K562 (cell line): ENCODE measurements at regions not wholly inside any gene's neighbourhood (a gene's known extent, or its start where the extent isn't known, plus 50 kb on each side); places are given as distances from the start of the nearest gene placed in this dataset.

ENCODE experiments used
- ATAC-seq: fragments of 200-7000 bp; cut with Tn5 transposase; 3 replicates; pipeline ENCODE4 v1.9.1; 2020; ENCODE audit warnings: moderate library complexity
- BruUV-seq: library from RNA; stranded (reverse); fragments of 400-500 nt; replicated peaks from 2 replicates; lab custom pipeline; 2021; lab: Mats Ljungman, UMichigan
- CTCF ChIA-PET: fragments of 300-600 bp; formaldehyde crosslinking; extraction: SDS; loops from one replicate; lab custom pipeline; 2021; ENCODE audit warnings: low intra/inter-chr PET ratio; lab: Yijun Ruan, JAX
- POLR2A ChIA-PET: fragments of 300-600, 350-650 bp; sonication (Branson Sonifier 250); formaldehyde crosslinking; extraction: SDS; loops from one replicate; lab custom pipeline; 2021; ENCODE audit warnings: antibody characterized with exemption, inconsistent platforms; lab: Yijun Ruan, JAX
- DNase-seq, 4 experiments: peaks; one replicate each; pipeline versions ENCODE4 v3.0.0 to v3.0.0-alpha.2; 2011 to 2018; ENCODE audit warnings: low spot score in 3 of 4, mixed read lengths in 3 of 4; ENCODE audit errors: extremely low read depth in 1 of 4
- FAIRE-seq: peaks from 2 replicates; lab custom pipeline; 2011; peaks lifted over from hg19 to GRCh38; lab: Jason Lieb, UNC
- H2AFZ ChIP-seq: 2 replicates; pipeline ENCODE4 v1.6.0; 2011; ENCODE audit warnings: low read depth, low read length, control low read depth, inconsistent platforms
- H3K27ac ChIP-seq: fragments of 200-600 bp; 3 replicates; pipeline ENCODE4 v1.8.0; 2011; ENCODE audit warnings: low read depth, mild to moderate bottlenecking, control low read depth, inconsistent platforms, low read length, moderate library complexity, mixed read lengths; ENCODE audit errors: extremely low read depth
- H3K27me3 ChIP-seq, 2 experiments: fragments of 300-600 bp in 1 of 2; 2 replicates in 1 of 2; 3 replicates in 1 of 2; pipeline versions ENCODE4 v1.6.0 to v1.8.0; 2011; ENCODE audit warnings: inconsistent platforms in 2 of 2, low read length in 2 of 2, mild to moderate bottlenecking in 1 of 2, mixed read lengths in 1 of 2, moderate library complexity in 1 of 2; ENCODE audit not compliant: control insufficient read depth in 2 of 2, insufficient read depth in 2 of 2
- H3K36me3 ChIP-seq: fragments of 300-600 bp; 3 replicates; pipeline ENCODE4 v1.8.0; 2011; ENCODE audit warnings: mild to moderate bottlenecking, low read length, inconsistent platforms; ENCODE audit not compliant: control insufficient read depth, insufficient read depth
- H3K4me1 ChIP-seq, 2 experiments: fragments of 200-600 bp in 1 of 2; replicated peaks in 1 of 2; 2 replicates in 1 of 2; 3 replicates in 1 of 2; pipeline versions ENCODE4 v1.5.1 to v1.8.0; 2011; ENCODE audit warnings: inconsistent platforms in 2 of 2, low read length in 2 of 2, mild to moderate bottlenecking in 1 of 2, mixed read lengths in 1 of 2, moderate library complexity in 1 of 2; ENCODE audit not compliant: control insufficient read depth in 2 of 2, insufficient read depth in 2 of 2
- H3K4me2 ChIP-seq: 2 replicates; pipeline ENCODE4 v1.6.1; 2011; ENCODE audit warnings: low read length, control low read depth, inconsistent platforms, mixed read lengths; ENCODE audit not compliant: insufficient read depth
- H3K4me3 ChIP-seq: fragments of 200-600 bp; sonication (generic), shearing (Covaris generic); 2 replicates; pipeline ENCODE4 v1.5.1; 2016; ENCODE audit warnings: control low read depth, inconsistent platforms
- H3K79me2 ChIP-seq: fragments of 200-600 bp; 3 replicates; pipeline ENCODE4 v1.8.0; 2011; ENCODE audit warnings: low read length, inconsistent platforms; ENCODE audit not compliant: control insufficient read depth, insufficient read depth
- H3K9ac ChIP-seq, 2 experiments: 2 replicates each; pipeline versions ENCODE4 v1.6.0 to v1.6.1; 2011; ENCODE audit warnings: low read depth in 2 of 2, low read length in 2 of 2, control low read depth in 1 of 2, inconsistent platforms in 1 of 2, mild to moderate bottlenecking in 1 of 2, mixed read lengths in 1 of 2; ENCODE audit not compliant: insufficient read depth in 1 of 2
- H3K9me1 ChIP-seq: one replicate; pipeline ENCODE4 v1.6.0; 2011; ENCODE audit warnings: inconsistent platforms, mild to moderate bottlenecking, low read length, moderate library complexity; ENCODE audit not compliant: control insufficient read depth, insufficient read depth
- H3K9me3 ChIP-seq: replicated peaks from 2 replicates; pipeline ENCODE4 v1.5.1; 2011; ENCODE audit warnings: low read depth, low read length, inconsistent platforms; ENCODE audit not compliant: control insufficient read depth, insufficient read depth
- H4K20me1 ChIP-seq: replicated peaks from 2 replicates; pipeline ENCODE4 v1.6.1; 2011; ENCODE audit warnings: low read length, inconsistent platforms, mixed read lengths; ENCODE audit not compliant: control insufficient read depth, insufficient read depth
- CREB1 ChIP-seq, 2 experiments: sonication (generic) in 1 of 2; formaldehyde crosslinking in 1 of 2; IDR thresholded peaks; 2 replicates each; pipeline versions ENCODE4 v1.6.1 to v1.8.0; 2012 to 2022; ENCODE audit warnings: inconsistent platforms in 1 of 2, mild to moderate bottlenecking in 1 of 2, missing genetic modification reagents in 1 of 2, moderate library complexity in 1 of 2
- ZNF561 ChIP-seq: fragments of 450-650 bp; formaldehyde crosslinking; conservative IDR thresholded peaks from 2 replicates; pipeline ENCODE4 v1.4.0; 2020; ENCODE audit warnings: mild to moderate bottlenecking, moderate library complexity
- WGBS: fragments of 100-300 bp; shearing (Covaris generic); methylation state at CpG from one replicate; pipeline ENCODE4 v1.1.6; 2016; ENCODE audit warnings: low coverage, mixed read lengths; ENCODE audit not compliant: insufficient coverage; ENCODE audit errors: missing lambda C conversion rate; 5-methylcytosine and 5-hydroxymethylcytosine counted together
- in situ Hi-C: fragments of 300-500 bp; cut with MboI; formaldehyde crosslinking; loops from 4 replicates; pipeline ENCODE4 v1.15.0; 2018; ENCODE audit warnings: inconsistent platforms, mixed read lengths
- intact Hi-C: fragments of 100-400 bp; cut with micrococcal nuclease; formaldehyde crosslinking; loops from 2 replicates; pipeline ENCODE4 v1.14.2; 2022
- TF ChIP-seq, protein P1 (sequence below): fragments of 250-450 bp; sonication (Bioruptor Pico); IDR thresholded peaks from 2 replicates; pipeline ENCODE4 v1.4.0; 2020; ENCODE audit warnings: mild to moderate bottlenecking, moderate library complexity
- TF ChIP-seq, protein P2 (sequence below), 2 experiments: fragments of 450-650 bp in 1 of 2; IDR thresholded peaks; 2 replicates each; pipeline ENCODE4 v1.6.1; 2011 to 2017; ENCODE audit warnings: low read depth in 2 of 2, antibody characterized with exemption in 1 of 2, borderline replicate concordance in 1 of 2, low read length in 1 of 2, mild to moderate bottlenecking in 1 of 2, mixed read lengths in 1 of 2; ENCODE audit not compliant: control insufficient read depth in 1 of 2

DNA sequence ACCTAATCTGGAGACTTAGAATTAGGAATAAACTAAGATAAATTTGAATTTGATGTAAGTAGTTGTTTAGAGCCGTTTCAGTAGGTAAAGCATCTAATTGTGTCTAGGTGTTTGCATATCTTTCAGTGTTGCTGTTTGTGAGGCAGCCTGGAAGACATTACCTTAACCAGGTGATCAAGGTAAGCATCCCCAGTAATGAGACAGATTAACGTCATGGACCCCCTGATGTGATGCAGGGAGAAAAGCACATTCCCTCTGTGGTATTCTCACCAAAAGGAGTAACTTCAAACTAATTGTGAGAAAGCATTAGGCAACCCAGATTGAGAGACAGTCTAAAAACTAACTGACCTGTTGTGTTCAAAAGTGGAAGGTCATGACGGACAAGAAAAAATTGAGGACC is 251.6 kb downstream of the NUAK1 start (continued):
- TF ChIP-seq, protein P1, sequence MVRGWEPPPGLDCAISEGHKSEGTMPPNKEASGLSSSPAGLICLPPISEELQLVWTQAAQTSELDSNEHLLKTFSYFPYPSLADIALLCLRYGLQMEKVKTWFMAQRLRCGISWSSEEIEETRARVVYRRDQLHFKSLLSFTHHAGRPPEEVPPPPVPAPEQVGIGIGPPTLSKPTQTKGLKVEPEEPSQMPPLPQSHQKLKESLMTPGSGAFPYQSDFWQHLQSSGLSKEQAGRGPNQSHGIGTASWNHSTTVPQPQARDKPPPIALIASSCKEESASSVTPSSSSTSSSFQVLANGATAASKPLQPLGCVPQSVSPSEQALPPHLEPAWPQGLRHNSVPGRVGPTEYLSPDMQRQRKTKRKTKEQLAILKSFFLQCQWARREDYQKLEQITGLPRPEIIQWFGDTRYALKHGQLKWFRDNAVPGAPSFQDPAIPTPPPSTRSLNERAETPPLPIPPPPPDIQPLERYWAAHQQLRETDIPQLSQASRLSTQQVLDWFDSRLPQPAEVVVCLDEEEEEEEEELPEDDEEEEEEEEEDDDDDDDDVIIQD, result no peak
- no peak for TF ChIP-seq CREB1 (IDR thresholded peaks at IDR 0.05)
- TF ChIP-seq CREB1 (CRISPR knock-in tag; IDR thresholded peaks at IDR 0.05), result no peak
- TF ChIP-seq, all 486 proteins: peak for 0

DNA sequence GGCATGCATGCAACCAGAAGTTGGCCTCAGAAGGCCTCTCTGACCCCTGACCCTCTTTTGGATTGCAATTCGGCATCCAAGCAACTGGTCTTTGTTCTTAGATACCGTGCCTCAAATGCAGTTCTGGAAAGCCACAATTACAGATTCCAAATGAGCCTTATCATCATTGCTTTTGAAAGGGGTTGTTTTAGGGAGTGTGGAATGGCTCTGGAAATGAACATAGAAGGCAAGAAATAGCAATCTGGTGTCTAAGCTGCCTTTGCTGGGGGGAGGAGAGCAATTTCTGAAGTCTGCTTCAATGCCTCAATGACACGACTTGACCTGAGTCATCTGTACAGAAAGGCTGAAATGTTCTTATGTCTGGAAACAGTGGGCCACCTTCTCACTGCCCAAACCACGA is 250.1 kb downstream of the NUAK1 start:
- ChIA-PET POLR2A (interaction anchor here (1.1 kb wide), 1 partner anchor 9 kb away, joined by 3 read pairs; no protein-coding TSS in a partner anchor), CTCF (no interaction called here)
- no peaks in the 10 kb centered on the region for H4K20me1 ChIP-seq
- intact Hi-C loops, result no loop called here
- no peak for DNase-seq
- in situ Hi-C loops, result no loop called here
- H3K27ac ChIP-seq, result no peak overlapping the region
- H3K4me2 ChIP-seq, result no peak overlapping the region
- no peak overlapping the region for H3K4me3 ChIP-seq
- no peak overlapping the region for H3K9ac ChIP-seq
- no peaks in the 10 kb centered on the region; a peak in 1 of 5 replicates for H3K4me1 ChIP-seq
- H3K27me3 ChIP-seq, result no peaks in the 10 kb centered on the region
- H3K79me2 ChIP-seq, result no peaks in the 10 kb centered on the region
- no peak for FAIRE-seq
- TF ChIP-seq, protein P2, sequence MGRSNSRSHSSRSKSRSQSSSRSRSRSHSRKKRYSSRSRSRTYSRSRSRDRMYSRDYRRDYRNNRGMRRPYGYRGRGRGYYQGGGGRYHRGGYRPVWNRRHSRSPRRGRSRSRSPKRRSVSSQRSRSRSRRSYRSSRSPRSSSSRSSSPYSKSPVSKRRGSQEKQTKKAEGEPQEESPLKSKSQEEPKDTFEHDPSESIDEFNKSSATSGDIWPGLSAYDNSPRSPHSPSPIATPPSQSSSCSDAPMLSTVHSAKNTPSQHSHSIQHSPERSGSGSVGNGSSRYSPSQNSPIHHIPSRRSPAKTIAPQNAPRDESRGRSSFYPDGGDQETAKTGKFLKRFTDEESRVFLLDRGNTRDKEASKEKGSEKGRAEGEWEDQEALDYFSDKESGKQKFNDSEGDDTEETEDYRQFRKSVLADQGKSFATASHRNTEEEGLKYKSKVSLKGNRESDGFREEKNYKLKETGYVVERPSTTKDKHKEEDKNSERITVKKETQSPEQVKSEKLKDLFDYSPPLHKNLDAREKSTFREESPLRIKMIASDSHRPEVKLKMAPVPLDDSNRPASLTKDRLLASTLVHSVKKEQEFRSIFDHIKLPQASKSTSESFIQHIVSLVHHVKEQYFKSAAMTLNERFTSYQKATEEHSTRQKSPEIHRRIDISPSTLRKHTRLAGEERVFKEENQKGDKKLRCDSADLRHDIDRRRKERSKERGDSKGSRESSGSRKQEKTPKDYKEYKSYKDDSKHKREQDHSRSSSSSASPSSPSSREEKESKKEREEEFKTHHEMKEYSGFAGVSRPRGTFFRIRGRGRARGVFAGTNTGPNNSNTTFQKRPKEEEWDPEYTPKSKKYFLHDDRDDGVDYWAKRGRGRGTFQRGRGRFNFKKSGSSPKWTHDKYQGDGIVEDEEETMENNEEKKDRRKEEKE (IDR thresholded peaks at IDR 0.05; ENCODE audit: borderline replicate concordance in 1 of 2, control insufficient read depth in 1 of 2, low read depth in 2 of 2, low read length in 1 of 2), result no peak
- TF ChIP-seq ZNF561 (CRISPR knock-in tag), result no peak
- no peaks in the 10 kb centered on the region for H3K9me3 ChIP-seq
- H3K36me3 ChIP-seq, result no peaks in the 10 kb centered on the region
- 6% methylated on average over 4 of the region's 4 CpGs for WGBS
- no peak for ATAC-seq
- no peaks in the 10 kb centered on the region for H3K9me1 ChIP-seq
- BruUV-seq, result no TSS peak
- H2AFZ ChIP-seq, result 0 out of 2 replicates have a peak overlapping the region, but pooled peaks have one; percentile 11
